Kidney (tissue), 13 donors: ENCODE measurements at regions not wholly inside any gene's neighbourhood (a gene's known extent, or its start where the extent isn't known, plus 50 kb on each side); places are given as distances from the start of the nearest gene placed in this dataset.
"Not testable (repeated sequence)": the region's sequence is repeated elsewhere in the genome, so short reads cannot be mapped to it uniquely, and the experiment has no call there.

ENCODE experiments used
- DNase-seq, 5 donors: peaks; one replicate each; pipeline ENCODE4 v3.0.0-alpha.2; 2013 to 2020
- FAIRE-seq: peaks from 2 replicates; lab custom pipeline; 2012; peaks lifted over from hg19 to GRCh38; lab: Jason Lieb, UNC
- H3K27ac ChIP-seq, 2 donors: one replicate each; pipeline ENCODE4 v1.7.0; 2013; ENCODE audit warnings: low read depth in 2 of 2, low read length in 2 of 2, inconsistent platforms in 1 of 2
- H3K27me3 ChIP-seq: one replicate; pipeline ENCODE4 v1.7.1; 2013; ENCODE audit warnings: low read length, inconsistent platforms; ENCODE audit not compliant: control insufficient read depth, insufficient read depth
- H3K36me3 ChIP-seq, 3 donors: one replicate each; pipeline versions ENCODE4 v1.7.0 to v1.7.1; 2013; ENCODE audit warnings: low read length in 3 of 3, control low read depth in 1 of 3, inconsistent platforms in 1 of 3; ENCODE audit not compliant: insufficient read depth in 3 of 3, control insufficient read depth in 2 of 3
- H3K4me1 ChIP-seq, 3 donors: one replicate each; pipeline versions ENCODE4 v1.7.0 to v1.7.1; 2013; ENCODE audit warnings: low read length in 3 of 3, inconsistent platforms in 1 of 3, low read depth in 1 of 3; ENCODE audit not compliant: control insufficient read depth in 2 of 3, insufficient read depth in 2 of 3
- H3K4me3 ChIP-seq, 3 donors: one replicate each; pipeline versions ENCODE4 v1.7.0 to v1.8.1; 2013; ENCODE audit warnings: low read length in 3 of 3, control low read depth in 1 of 3, inconsistent platforms in 1 of 3
- H3K9ac ChIP-seq, 3 donors: one replicate each; pipeline versions ENCODE4 v1.7.0 to v1.7.1; 2013; ENCODE audit warnings: low read length in 3 of 3, control low read depth in 1 of 3, inconsistent platforms in 1 of 3
- H3K9me3 ChIP-seq, 3 donors: one replicate each; pipeline versions ENCODE4 v1.7.0 to v1.7.1; 2013; ENCODE audit warnings: low read length in 3 of 3, control low read depth in 1 of 3, inconsistent platforms in 1 of 3; ENCODE audit not compliant: control insufficient read depth in 2 of 3, insufficient read depth in 1 of 3
- intact Hi-C: fragments of 100-400 bp; cut with DNase I; formaldehyde crosslinking; loops from one replicate; pipeline ENCODE4 v1.11.1; 2022
- TF ChIP-seq, protein P1 (sequence below): IDR thresholded peaks from 3 replicates; pipeline ENCODE4 v1.5.1; 2012; ENCODE audit warnings: mild to moderate bottlenecking, moderate library complexity, borderline replicate concordance; ENCODE audit not compliant: insufficient read depth; ENCODE audit errors: extremely low read depth
- donor health status: control.
- donor health status: control.
- donor health status: control.
- donor health status: control.
- donor health status: control.
- donor health status: DM: yes; HTN: yes; CAD: no.
- donor health status: Normal renal cell carcinoma (clear cell type).

DNA sequence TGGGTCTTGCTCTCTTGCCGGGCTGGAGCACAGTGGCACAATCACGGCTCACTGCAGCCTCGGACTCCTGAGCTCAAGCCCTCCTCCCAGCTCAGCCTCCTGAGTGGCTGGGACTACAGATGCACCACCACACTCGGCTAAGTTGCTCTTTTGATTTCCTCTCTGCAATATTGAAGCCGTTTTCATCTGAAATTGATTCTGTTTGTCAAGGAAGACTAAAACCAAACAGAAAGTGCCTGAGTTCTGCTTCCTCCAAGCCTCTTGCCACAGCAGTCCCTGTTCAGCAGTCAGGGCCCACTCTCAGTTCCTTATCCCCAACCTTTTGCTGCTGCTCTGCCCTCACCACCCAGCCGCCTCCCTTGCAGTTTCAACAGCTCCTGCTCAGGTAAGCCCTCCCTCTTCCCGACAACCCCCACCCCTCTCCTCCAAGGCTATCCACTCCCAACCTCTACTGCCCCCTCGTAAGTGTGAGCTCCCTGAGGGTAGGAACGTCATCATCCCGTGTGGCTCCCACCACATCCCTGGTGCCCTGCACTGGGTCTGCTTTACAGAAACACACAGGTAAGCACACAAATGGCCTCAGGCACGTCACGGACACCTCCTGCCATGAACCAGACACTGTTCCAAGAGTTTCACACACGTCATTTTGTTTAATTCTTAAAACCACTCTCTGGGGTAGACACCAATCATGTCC lies 70.7 kb upstream of the TAB2 start:
- no peak overlapping the region for H3K4me3 ChIP-seq
- H3K36me3 ChIP-seq = no peaks in the 10 kb centered on the region
- H3K27ac ChIP-seq = no peak overlapping the region
- no peaks in the 10 kb centered on the region for H3K4me1 ChIP-seq
- no peak for FAIRE-seq
- H3K9me3 ChIP-seq = no peaks in the 10 kb centered on the region
- no peaks in the 10 kb centered on the region for H3K27me3 ChIP-seq
- H3K9ac ChIP-seq = no peak overlapping the region
- TF ChIP-seq, protein P1, sequence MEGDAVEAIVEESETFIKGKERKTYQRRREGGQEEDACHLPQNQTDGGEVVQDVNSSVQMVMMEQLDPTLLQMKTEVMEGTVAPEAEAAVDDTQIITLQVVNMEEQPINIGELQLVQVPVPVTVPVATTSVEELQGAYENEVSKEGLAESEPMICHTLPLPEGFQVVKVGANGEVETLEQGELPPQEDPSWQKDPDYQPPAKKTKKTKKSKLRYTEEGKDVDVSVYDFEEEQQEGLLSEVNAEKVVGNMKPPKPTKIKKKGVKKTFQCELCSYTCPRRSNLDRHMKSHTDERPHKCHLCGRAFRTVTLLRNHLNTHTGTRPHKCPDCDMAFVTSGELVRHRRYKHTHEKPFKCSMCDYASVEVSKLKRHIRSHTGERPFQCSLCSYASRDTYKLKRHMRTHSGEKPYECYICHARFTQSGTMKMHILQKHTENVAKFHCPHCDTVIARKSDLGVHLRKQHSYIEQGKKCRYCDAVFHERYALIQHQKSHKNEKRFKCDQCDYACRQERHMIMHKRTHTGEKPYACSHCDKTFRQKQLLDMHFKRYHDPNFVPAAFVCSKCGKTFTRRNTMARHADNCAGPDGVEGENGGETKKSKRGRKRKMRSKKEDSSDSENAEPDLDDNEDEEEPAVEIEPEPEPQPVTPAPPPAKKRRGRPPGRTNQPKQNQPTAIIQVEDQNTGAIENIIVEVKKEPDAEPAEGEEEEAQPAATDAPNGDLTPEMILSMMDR = no peak
- intact Hi-C loops = no loop called here
- DNase-seq = no peak

DNA sequence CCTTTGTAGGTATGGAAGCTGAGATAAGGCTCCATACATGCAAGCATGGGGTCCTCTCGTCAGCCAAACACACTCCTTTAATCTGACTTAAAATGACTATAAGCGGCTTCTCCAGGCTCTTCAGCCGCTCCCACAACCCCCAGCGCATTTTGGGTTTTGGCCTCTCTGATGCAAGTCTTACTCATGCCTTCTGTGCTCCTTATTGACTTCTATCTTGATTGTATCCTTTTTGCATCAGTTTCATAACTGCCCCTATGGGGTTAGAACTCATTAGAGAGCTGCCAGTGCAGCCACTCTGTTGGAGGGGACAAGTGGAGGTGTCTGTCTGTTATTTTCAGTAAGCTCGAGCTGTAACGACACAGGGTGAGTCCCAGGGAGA lies 70.1 kb upstream of the TAB2 start:
- no peak for DNase-seq
- intact Hi-C loops = no loop called here
- no peaks in the 10 kb centered on the region for H3K27me3 ChIP-seq
- H3K9me3 ChIP-seq = no peaks in the 10 kb centered on the region
- no peak overlapping the region for H3K9ac ChIP-seq
- no peak for FAIRE-seq
- no peak overlapping the region for H3K27ac ChIP-seq
- no peaks in the 10 kb centered on the region for H3K36me3 ChIP-seq
- TF ChIP-seq, protein P1 = no peak
- no peaks in the 10 kb centered on the region for H3K4me1 ChIP-seq
- H3K4me3 ChIP-seq = no peak overlapping the region

DNA sequence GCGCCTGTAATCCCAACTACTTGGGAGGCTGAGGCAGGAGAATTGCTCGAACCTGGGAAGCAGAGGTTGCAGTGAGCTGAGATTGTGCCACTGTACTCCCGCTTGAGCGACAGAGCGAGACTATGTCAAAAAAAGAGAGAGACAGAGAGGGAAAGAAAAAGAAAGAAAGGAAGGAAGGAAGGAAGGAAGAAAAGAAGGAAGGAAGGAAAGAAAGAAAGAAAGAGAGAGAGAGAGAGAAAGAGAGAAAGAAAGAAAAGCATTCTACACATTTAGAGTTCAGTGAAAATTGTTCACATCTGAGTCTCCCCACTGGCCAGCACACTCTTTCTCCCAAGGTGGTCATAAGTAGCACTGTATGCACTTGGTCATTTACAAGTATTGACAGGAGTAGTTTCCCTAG lies 69.2 kb upstream of the TAB2 start:
- H3K4me3 ChIP-seq, H3K9ac ChIP-seq, DNase-seq, H3K9me3 ChIP-seq, FAIRE-seq, H3K4me1 ChIP-seq, H3K36me3 ChIP-seq, H3K27ac ChIP-seq, intact Hi-C loops, H3K27me3 ChIP-seq: not testable (repeated sequence)

- intact Hi-C loops = no loop called here
- FAIRE-seq = no peak
- H3K27me3 ChIP-seq = no peaks in the 10 kb centered on the region
Observed at GRCh38 chr6:149248693-149249369, 68.7 kb upstream of the TAB2 start.

More at GRCh38 chr6:149248693-149249369, 68.7 kb upstream of the TAB2 start:
- H3K27ac ChIP-seq = no peak overlapping the region
- no peaks in the 10 kb centered on the region for H3K4me1 ChIP-seq
- peak in 4 of 5 donors; percentile 46 to 61 (median 52) for DNase-seq
- no peaks in the 10 kb centered on the region for H3K9me3 ChIP-seq
- H3K36me3 ChIP-seq = no peaks in the 10 kb centered on the region
- no peak overlapping the region for H3K9ac ChIP-seq
- H3K4me3 ChIP-seq = no peak overlapping the region
- TF ChIP-seq, protein P1 = no peak
